IMR-90 (cell line): ENCODE measurements at regions not wholly inside any gene's neighbourhood (a gene's known extent, or its start where the extent isn't known, plus 50 kb on each side); places are given as distances from the start of the nearest gene placed in this dataset.

Source experiments
- ATAC-seq: fragments of 200-7000 bp; cut with Tn5 transposase; 2 replicates; pipeline ENCODE4 v1.9.1; 2020; ENCODE audit warnings: low read depth, mild to moderate bottlenecking, moderate library complexity
- BruUV-seq: library from RNA; stranded (reverse); fragments of 400-500 nt; replicated peaks from 2 replicates; lab custom pipeline; 2021; lab: Mats Ljungman, UMichigan
- CTCF ChIA-PET: fragments of 300-600 bp; formaldehyde crosslinking; extraction: SDS; loops from one replicate; lab custom pipeline; 2021; ENCODE audit warnings: antibody characterized with exemption; lab: Yijun Ruan, JAX
- POLR2A ChIA-PET: fragments of 300-600 bp; sonication (Branson Sonifier 250); formaldehyde crosslinking; loops from one replicate; lab custom pipeline; 2022; ENCODE audit warnings: antibody characterized with exemption; ENCODE audit not compliant: unreplicated experiment; lab: Charles Lee
- DNase-seq: peaks from one replicate; pipeline ENCODE4 v3.0.0; 2013
- H2AFZ ChIP-seq: replicated peaks from 2 replicates; pipeline ENCODE3; 2013; ENCODE audit warnings: low read length, mild to moderate bottlenecking; ENCODE audit not compliant: poor library complexity
- H2AK5ac ChIP-seq: 2 replicates; pipeline ENCODE4 v1.6.1; 2013; ENCODE audit warnings: low read depth, low read length, inconsistent platforms
- H2AK9ac ChIP-seq: replicated peaks from 2 replicates; pipeline ENCODE3; 2013; ENCODE audit warnings: mild to moderate bottlenecking, low read depth, low read length, moderate library complexity; ENCODE audit not compliant: poor library complexity
- H2BK120ac ChIP-seq: 2 replicates; pipeline ENCODE4 v1.6.1; 2013; ENCODE audit warnings: low read depth, low read length, inconsistent platforms
- H2BK15ac ChIP-seq: 3 replicates; pipeline ENCODE4 v1.6.1; 2013; ENCODE audit warnings: low read depth, low read length, inconsistent platforms
- H2BK20ac ChIP-seq: 2 replicates; pipeline ENCODE4 v1.6.1; 2013; ENCODE audit warnings: low read depth, mild to moderate bottlenecking, inconsistent platforms, low read length, moderate library complexity
- H2BK5ac ChIP-seq: 2 replicates; pipeline ENCODE4 v1.6.1; 2013; ENCODE audit warnings: mild to moderate bottlenecking, low read depth, low read length, inconsistent platforms; ENCODE audit not compliant: poor library complexity, severe bottlenecking
- H3K14ac ChIP-seq: replicated peaks from 2 replicates; pipeline ENCODE4 v1.6.1; 2013; ENCODE audit warnings: low read depth, low read length, inconsistent platforms
- H3K18ac ChIP-seq: 2 replicates; pipeline ENCODE4 v1.6.1; 2013; ENCODE audit warnings: low read depth, low read length, control low read depth
- H3K23ac ChIP-seq: 2 replicates; pipeline ENCODE4 v1.6.1; 2013; ENCODE audit warnings: low read depth, low read length, inconsistent platforms
- H3K27ac ChIP-seq: 2 replicates; pipeline ENCODE4 v1.5.1; 2013; ENCODE audit warnings: mild to moderate bottlenecking, control low read depth, low read length; ENCODE audit not compliant: insufficient read depth
- H3K27me3 ChIP-seq: 2 replicates; pipeline ENCODE4 v1.6.1; 2013; ENCODE audit warnings: low read length; ENCODE audit not compliant: control insufficient read depth, insufficient read depth
- H3K36me3 ChIP-seq: 2 replicates; pipeline ENCODE4 v1.6.1; 2013; ENCODE audit warnings: low read length, mixed read lengths; ENCODE audit not compliant: control insufficient read depth, insufficient read depth
- H3K4ac ChIP-seq: 2 replicates; pipeline ENCODE4 v1.6.1; 2013; ENCODE audit warnings: low read depth, low read length, inconsistent platforms
- H3K4me1 ChIP-seq: 2 replicates; pipeline ENCODE4 v1.6.1; 2013; ENCODE audit warnings: low read length, mixed read lengths; ENCODE audit not compliant: control insufficient read depth, insufficient read depth
- H3K4me2 ChIP-seq: 2 replicates; pipeline ENCODE4 v1.6.1; 2013; ENCODE audit warnings: low read depth, mild to moderate bottlenecking, control low read depth, low read length, moderate library complexity
- H3K4me3 ChIP-seq: 2 replicates; pipeline ENCODE4 v1.5.1; 2013; ENCODE audit warnings: low read depth, mild to moderate bottlenecking, control low read depth, low read length, moderate library complexity; ENCODE audit not compliant: insufficient read depth
- H3K56ac ChIP-seq: 2 replicates; pipeline ENCODE4 v1.6.1; 2013; ENCODE audit warnings: low read length, inconsistent platforms; ENCODE audit not compliant: insufficient read depth; ENCODE audit errors: extremely low read depth
- H3K79me1 ChIP-seq, 2 experiments: 2 replicates each; pipeline ENCODE4 v1.6.1; 2013; ENCODE audit warnings: low read length in 2 of 2, inconsistent platforms in 1 of 2, low read depth in 1 of 2
- H3K9ac ChIP-seq: 2 replicates; pipeline ENCODE4 v1.6.1; 2013; ENCODE audit warnings: low read depth, low read length, control low read depth
- H3K9me1 ChIP-seq: 2 replicates; pipeline ENCODE4 v1.6.1; 2013; ENCODE audit warnings: low read length, inconsistent platforms; ENCODE audit not compliant: insufficient read depth
- H3K9me3 ChIP-seq: 2 replicates; pipeline ENCODE4 v1.6.1; 2013; ENCODE audit warnings: low read length; ENCODE audit not compliant: control insufficient read depth, insufficient read depth
- H4K20me1 ChIP-seq: 2 replicates; pipeline ENCODE4 v1.6.1; 2013; ENCODE audit warnings: low read length, inconsistent platforms; ENCODE audit not compliant: insufficient read depth
- H4K5ac ChIP-seq: 2 replicates; pipeline ENCODE4 v1.6.1; 2013; ENCODE audit warnings: mild to moderate bottlenecking, low read depth, low read length, control low read depth
- H4K8ac ChIP-seq, 2 experiments: 2 replicates each; pipeline ENCODE4 v1.6.1; 2013; ENCODE audit warnings: low read depth in 2 of 2, low read length in 2 of 2, control low read depth in 1 of 2, inconsistent platforms in 1 of 2
- H4K91ac ChIP-seq: 2 replicates; pipeline ENCODE4 v1.6.1; 2013; ENCODE audit warnings: low read depth, low read length, inconsistent platforms; ENCODE audit not compliant: insufficient read depth
- ELK1 ChIP-seq: fragments of 150-350 bp; IDR thresholded peaks from 2 replicates; pipeline ENCODE4 v1.6.1; 2016; ENCODE audit warnings: low read depth, mild to moderate bottlenecking, low read length, moderate library complexity, borderline replicate concordance
- WGBS, 2 experiments: methylation state at CpG; one replicate each; pipeline versions ENCODE4 v1.1.5 to v1.1.7; 2013; ENCODE audit warnings: missing lambda C conversion rate in 2 of 2; ENCODE audit not compliant: insufficient read length in 1 of 2; ENCODE audit errors: extremely low coverage in 2 of 2; 5-methylcytosine and 5-hydroxymethylcytosine counted together
- dilution Hi-C: fragments of 300-500 bp; cut with HindIII; formaldehyde crosslinking; loops from one replicate; pipeline ENCODE4 v1.14.3; 2018; ENCODE audit warnings: low sequenced_read_pairs; ENCODE audit not compliant: unreplicated experiment
- in situ Hi-C: fragments of 300-500 bp; cut with MboI; formaldehyde crosslinking; loops from 3 replicates; pipeline ENCODE4 v1.14.3; 2019; ENCODE audit warnings: low sequenced_read_pairs, inconsistent platforms, mixed read lengths
- intact Hi-C: fragments of 100-400 bp; cut with micrococcal nuclease; formaldehyde crosslinking; loops from 2 replicates; pipeline ENCODE4 v1.10.0; 2022

- ATAC-seq, result no peak
Observed at GRCh38 chr11:70663815-70664214, 265.5 kb downstream of the CTTN start.

More at GRCh38 chr11:70663815-70664214, 265.5 kb downstream of the CTTN start:
- H2BK15ac ChIP-seq, result no peak overlapping the region
- no peak overlapping the region for H2BK5ac ChIP-seq
- in situ Hi-C loops (no loop called here), intact Hi-C loops (no loop called here), dilution Hi-C loops (no loop called here)
- DNase-seq, result no peak
- H3K27me3 ChIP-seq, result no peaks in the 10 kb centered on the region
- no peaks in the 10 kb centered on the region for H3K79me1 ChIP-seq
- TF ChIP-seq ELK1, result no peak
- no peak overlapping the region for H2BK20ac ChIP-seq
- no CpG with 5 or more reads among the region's 5 CpGs for WGBS, 2 experiments
- ChIA-PET CTCF (no interaction called here), POLR2A (no interaction called here)
- no peak overlapping the region for H3K9ac ChIP-seq
- H3K36me3 ChIP-seq, result no peaks in the 10 kb centered on the region; the same call in 1 of the 2 replicates
- H3K9me3 ChIP-seq, result no peaks in the 10 kb centered on the region
- H3K56ac ChIP-seq, result no peak overlapping the region
- no peak overlapping the region for H3K4ac ChIP-seq
- no peak overlapping the region for H3K4me2 ChIP-seq
- no peak overlapping the region for H4K91ac ChIP-seq
- no peak overlapping the region for H3K14ac ChIP-seq
- H3K27ac ChIP-seq, result no peak overlapping the region
- H3K23ac ChIP-seq, result no peak overlapping the region
- H3K18ac ChIP-seq, result no peak overlapping the region
- no peak overlapping the region for H4K8ac ChIP-seq
- peaks cover 3% of the 10 kb centered on the region; the same call in 1 of the 2 replicates for H3K4me1 ChIP-seq
- H2BK120ac ChIP-seq, result no peak overlapping the region
- no peaks in the 10 kb centered on the region; the same call in 1 of the 2 replicates for H4K20me1 ChIP-seq
- H3K4me3 ChIP-seq, result no peak overlapping the region
- H2AFZ ChIP-seq, result peak overlapping the region; percentile 21
- no TSS peak for BruUV-seq
- no peak overlapping the region for H4K5ac ChIP-seq
- H2AK9ac ChIP-seq, result no peak overlapping the region
- H2AK5ac ChIP-seq, result no peak overlapping the region
- H3K9me1 ChIP-seq, result 0 out of 2 replicates have a peak, but pooled peaks cover 4% of the 10 kb centered on the region
